PFSK-1 (cell line): ENCODE measurements at regions not wholly inside any gene's neighbourhood (a gene's known extent, or its start where the extent isn't known, plus 50 kb on each side); places are given as distances from the start of the nearest gene placed in this dataset.

Experiments
- POLR2AphosphoS5 ChIP-seq: IDR thresholded peaks from 2 replicates; pipeline ENCODE4 v1.6.1; 2012; ENCODE audit warnings: low read depth, mild to moderate bottlenecking, control low read depth, low read length, moderate library complexity
- SIN3A ChIP-seq: IDR thresholded peaks from 2 replicates; pipeline ENCODE4 v1.6.1; 2012; ENCODE audit warnings: mild to moderate bottlenecking, low read length, moderate library complexity, borderline replicate concordance; ENCODE audit not compliant: insufficient read depth
- TF ChIP-seq, protein P1 (sequence below), 2 experiments: IDR thresholded peaks; 2 replicates each; pipeline versions ENCODE4 v1.6.1 to v1.8.0; 2011 to 2012; ENCODE audit warnings: low read depth in 2 of 2, low read length in 2 of 2, control low read depth in 1 of 2, inconsistent platforms in 1 of 2, mild to moderate bottlenecking in 1 of 2, moderate library complexity in 1 of 2; ENCODE audit not compliant: insufficient read depth in 1 of 2

DNA sequence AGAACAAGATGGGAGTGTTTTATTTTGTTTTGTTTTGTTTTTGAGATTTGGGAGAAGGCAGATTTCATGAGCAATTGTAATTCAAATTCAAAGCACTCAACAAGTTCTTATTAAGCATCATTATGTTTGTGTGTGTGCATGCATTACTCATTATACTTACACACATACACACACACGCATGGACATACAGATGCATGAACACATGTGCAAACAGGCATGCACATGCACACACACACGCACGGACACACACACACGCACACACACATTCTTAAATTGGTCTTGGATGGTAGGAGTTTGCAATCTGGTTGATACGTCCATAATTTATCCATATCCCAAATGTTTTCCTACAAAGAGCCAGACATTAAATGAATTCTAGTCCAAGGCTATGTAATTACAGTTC is 702.8 kb downstream of the INHBA start:
- TF ChIP-seq SIN3A (no peak), POLR2AphosphoS5 (no peak)
- TF ChIP-seq, protein P1, sequence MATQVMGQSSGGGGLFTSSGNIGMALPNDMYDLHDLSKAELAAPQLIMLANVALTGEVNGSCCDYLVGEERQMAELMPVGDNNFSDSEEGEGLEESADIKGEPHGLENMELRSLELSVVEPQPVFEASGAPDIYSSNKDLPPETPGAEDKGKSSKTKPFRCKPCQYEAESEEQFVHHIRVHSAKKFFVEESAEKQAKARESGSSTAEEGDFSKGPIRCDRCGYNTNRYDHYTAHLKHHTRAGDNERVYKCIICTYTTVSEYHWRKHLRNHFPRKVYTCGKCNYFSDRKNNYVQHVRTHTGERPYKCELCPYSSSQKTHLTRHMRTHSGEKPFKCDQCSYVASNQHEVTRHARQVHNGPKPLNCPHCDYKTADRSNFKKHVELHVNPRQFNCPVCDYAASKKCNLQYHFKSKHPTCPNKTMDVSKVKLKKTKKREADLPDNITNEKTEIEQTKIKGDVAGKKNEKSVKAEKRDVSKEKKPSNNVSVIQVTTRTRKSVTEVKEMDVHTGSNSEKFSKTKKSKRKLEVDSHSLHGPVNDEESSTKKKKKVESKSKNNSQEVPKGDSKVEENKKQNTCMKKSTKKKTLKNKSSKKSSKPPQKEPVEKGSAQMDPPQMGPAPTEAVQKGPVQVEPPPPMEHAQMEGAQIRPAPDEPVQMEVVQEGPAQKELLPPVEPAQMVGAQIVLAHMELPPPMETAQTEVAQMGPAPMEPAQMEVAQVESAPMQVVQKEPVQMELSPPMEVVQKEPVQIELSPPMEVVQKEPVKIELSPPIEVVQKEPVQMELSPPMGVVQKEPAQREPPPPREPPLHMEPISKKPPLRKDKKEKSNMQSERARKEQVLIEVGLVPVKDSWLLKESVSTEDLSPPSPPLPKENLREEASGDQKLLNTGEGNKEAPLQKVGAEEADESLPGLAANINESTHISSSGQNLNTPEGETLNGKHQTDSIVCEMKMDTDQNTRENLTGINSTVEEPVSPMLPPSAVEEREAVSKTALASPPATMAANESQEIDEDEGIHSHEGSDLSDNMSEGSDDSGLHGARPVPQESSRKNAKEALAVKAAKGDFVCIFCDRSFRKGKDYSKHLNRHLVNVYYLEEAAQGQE (IDR thresholded peaks at IDR 0.05; ENCODE audit: insufficient read depth in 1 of 2, low read depth in 2 of 2, low read length in 2 of 2) = no peak
